ENCODE measurements at regions not wholly inside any gene's neighbourhood (a gene's known extent, or its start where the extent isn't known, plus 50 kb on each side); places are given as distances from the start of the nearest gene placed in this dataset.

DNA sequence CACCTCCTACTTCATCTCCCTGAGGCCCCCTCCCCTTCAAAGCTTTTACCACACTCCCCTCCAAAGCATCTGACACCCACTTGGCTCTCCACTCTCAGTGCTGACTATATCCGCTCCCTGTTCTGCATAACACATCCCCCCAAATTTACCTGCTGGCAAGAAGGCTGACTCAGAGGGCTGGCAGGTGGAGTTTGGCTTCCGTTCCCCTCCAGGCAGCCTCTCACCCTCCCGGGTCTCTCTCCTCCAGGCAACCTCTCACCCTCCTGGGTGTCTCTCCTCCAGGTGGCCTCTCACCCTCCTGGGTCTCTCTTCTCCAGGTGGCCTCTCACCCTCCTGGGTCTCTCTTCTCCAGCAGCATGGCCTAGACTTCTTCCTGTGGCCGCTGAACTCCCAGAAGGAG lies 562.1 kb downstream of the NPHP4 start:
- Histone ChIP-seq H3K27ac (ENCODE audit: low read depth, low read length) (no peak overlapping the region), H3K9me3 (ENCODE audit: control insufficient read depth in 1 of 2, insufficient read depth in 1 of 2, low read depth in 1 of 2, low read length in 2 of 2) (no peaks in the 10 kb centered on the region), H3K36me3 (ENCODE audit: control insufficient read depth in 1 of 2, insufficient read depth in 2 of 2, low read length in 2 of 2) (no peaks in the 10 kb centered on the region), H3K79me2 (ENCODE audit: insufficient read depth, low read length) (no peaks in the 10 kb centered on the region), H3K4me3 (replicated peaks in 1 of 2; ENCODE audit: low read depth in 1 of 2, low read length in 2 of 2) (no peak overlapping the region), H4K20me1 (ENCODE audit: insufficient read depth) (no peaks in the 10 kb centered on the region), H3K27me3 (ENCODE audit: insufficient read depth, low read length) (peaks cover 32% of the 10 kb centered on the region), H3K4me1 (ENCODE audit: control insufficient read depth in 1 of 2, insufficient read depth in 2 of 2, low read length in 2 of 2) (peaks cover 0 to 2% of the 10 kb centered on the region in 2 experiments; a peak in 1 of 4 replicates), H3K9me2 (ENCODE audit: insufficient read depth) (no peaks in the 10 kb centered on the region), H2AFZ (ENCODE audit: low read depth, low read length, poor library complexity, severe bottlenecking) (no peak overlapping the region), H3K9ac (ENCODE audit: low read length) (no peak overlapping the region), H3K4me2 (ENCODE audit: low read length) (no peak overlapping the region)
- DNase-seq (ENCODE audit: low read depth, low spot score) (no peak), ATAC-seq (no peak)
- intact Hi-C loops (cut with micrococcal nuclease), result no loop called here
- ChIA-PET RAD21 (ENCODE audit: low non-redundant PET in 1 of 2, low total read pairs in 2 of 2, uncharacterized antibody in 2 of 2, unreplicated experiment in 2 of 2) (no interaction called here), POLR2A (no interaction called here), CTCF (no interaction called here)
- TF ChIP-seq CBX3 (IDR thresholded peaks at IDR 0.05; ENCODE audit: low read depth) (no peak), EZH2 (IDR thresholded peaks at IDR 0.05) (no peak), ELF1 (IDR thresholded peaks at IDR 0.05; ENCODE audit: borderline replicate concordance, low read depth) (no peak), POLR2AphosphoS5 (IDR thresholded peaks at IDR 0.05; ENCODE audit: low read depth, low read length) (no peak)
- TF ChIP-seq, protein P1, sequence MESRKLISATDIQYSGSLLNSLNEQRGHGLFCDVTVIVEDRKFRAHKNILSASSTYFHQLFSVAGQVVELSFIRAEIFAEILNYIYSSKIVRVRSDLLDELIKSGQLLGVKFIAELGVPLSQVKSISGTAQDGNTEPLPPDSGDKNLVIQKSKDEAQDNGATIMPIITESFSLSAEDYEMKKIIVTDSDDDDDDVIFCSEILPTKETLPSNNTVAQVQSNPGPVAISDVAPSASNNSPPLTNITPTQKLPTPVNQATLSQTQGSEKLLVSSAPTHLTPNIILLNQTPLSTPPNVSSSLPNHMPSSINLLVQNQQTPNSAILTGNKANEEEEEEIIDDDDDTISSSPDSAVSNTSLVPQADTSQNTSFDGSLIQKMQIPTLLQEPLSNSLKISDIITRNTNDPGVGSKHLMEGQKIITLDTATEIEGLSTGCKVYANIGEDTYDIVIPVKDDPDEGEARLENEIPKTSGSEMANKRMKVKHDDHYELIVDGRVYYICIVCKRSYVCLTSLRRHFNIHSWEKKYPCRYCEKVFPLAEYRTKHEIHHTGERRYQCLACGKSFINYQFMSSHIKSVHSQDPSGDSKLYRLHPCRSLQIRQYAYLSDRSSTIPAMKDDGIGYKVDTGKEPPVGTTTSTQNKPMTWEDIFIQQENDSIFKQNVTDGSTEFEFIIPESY (IDR thresholded peaks at IDR 0.05; ENCODE audit: extremely low read depth, insufficient replicate concordance, low read length), result no peak
- no TSS peak for BruUV-seq (replicated peaks)

DNA sequence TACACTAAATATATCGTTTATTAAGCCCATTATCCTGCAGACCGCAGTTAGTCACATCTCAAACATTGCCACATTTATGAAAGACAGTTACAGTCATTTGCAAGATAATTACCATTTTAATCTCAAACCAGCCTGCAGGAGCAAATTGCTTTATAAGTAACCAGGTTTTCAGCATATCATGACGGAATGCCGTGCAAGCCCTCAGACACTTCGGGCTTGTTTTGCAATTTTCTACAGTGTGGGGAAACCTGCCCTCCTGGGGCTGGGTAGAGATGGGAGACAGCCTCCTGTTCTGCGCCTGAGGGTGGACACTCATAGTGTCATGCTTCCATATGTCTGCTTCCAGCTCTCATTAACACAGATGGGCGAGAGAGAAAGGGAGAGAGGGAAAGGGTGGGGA lies 563.9 kb downstream of the NPHP4 start:
- no TSS peak for BruUV-seq (replicated peaks)
- ChIA-PET RAD21 (ENCODE audit: low non-redundant PET in 1 of 2, low total read pairs in 2 of 2, uncharacterized antibody in 2 of 2, unreplicated experiment in 2 of 2) (no interaction called here), CTCF (no interaction called here)
- TF ChIP-seq SIN3A (IDR thresholded peaks at IDR 0.05; ENCODE audit: low read depth), result no peak
- no peak for TF ChIP-seq JUND (IDR thresholded peaks at IDR 0.05)
- no peak for TF ChIP-seq POLR2A (IDR thresholded peaks at IDR 0.05; ENCODE audit: borderline replicate concordance, extremely low read depth, insufficient read depth, insufficient read length)
- no peak for TF ChIP-seq SRF (IDR thresholded peaks at IDR 0.05; ENCODE audit: low read depth)
- no peak for TF ChIP-seq REST (IDR thresholded peaks at IDR 0.05; ENCODE audit: low read depth)
- no peak for TF ChIP-seq EZH2 (IDR thresholded peaks at IDR 0.05)
- TF ChIP-seq, protein P2, sequence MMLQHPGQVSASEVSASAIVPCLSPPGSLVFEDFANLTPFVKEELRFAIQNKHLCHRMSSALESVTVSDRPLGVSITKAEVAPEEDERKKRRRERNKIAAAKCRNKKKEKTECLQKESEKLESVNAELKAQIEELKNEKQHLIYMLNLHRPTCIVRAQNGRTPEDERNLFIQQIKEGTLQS (IDR thresholded peaks at IDR 0.05), result no peak
- no peak for TF ChIP-seq ZNF274 (IDR thresholded peaks at IDR 0.05; ENCODE audit: low read depth, low read length)
- TF ChIP-seq CTCF (IDR thresholded peaks at IDR 0.05 in 2 of 3, conservative IDR thresholded peaks at IDR 0.05 in 1 of 3; ENCODE audit: borderline replicate concordance in 1 of 3, insufficient read depth in 1 of 3, low read depth in 2 of 3, low read length in 2 of 3), result no peak
- no peak for TF ChIP-seq EGR1 (IDR thresholded peaks at IDR 0.05; ENCODE audit: low read depth)
- TF ChIP-seq CBX3 (IDR thresholded peaks at IDR 0.05; ENCODE audit: low read depth), result no peak
- no peak for TF ChIP-seq ELF1 (IDR thresholded peaks at IDR 0.05; ENCODE audit: borderline replicate concordance, low read depth)

More for the DNA sequence above, 563.9 kb downstream of the NPHP4 start:
- Histone ChIP-seq H3K4me1 (ENCODE audit: control insufficient read depth in 1 of 2, insufficient read depth in 2 of 2, low read length in 2 of 2) (peaks cover 0 to 10% of the 10 kb centered on the region in 2 experiments; a peak in 1 of 4 replicates), H3K9me3 (ENCODE audit: control insufficient read depth in 1 of 2, insufficient read depth in 1 of 2, low read depth in 1 of 2, low read length in 2 of 2) (no peaks in the 10 kb centered on the region), H3K79me2 (ENCODE audit: insufficient read depth, low read length) (no peaks in the 10 kb centered on the region), H3K4me3 (replicated peaks in 1 of 2; ENCODE audit: low read depth in 1 of 2, low read length in 2 of 2) (no peak overlapping the region), H3K27me3 (ENCODE audit: insufficient read depth, low read length) (peaks cover 22% of the 10 kb centered on the region; the same call in 1 of the 2 replicates), H3K4me2 (ENCODE audit: low read length) (no peak overlapping the region), H4K20me1 (ENCODE audit: insufficient read depth) (no peaks in the 10 kb centered on the region), H3K27ac (ENCODE audit: low read depth, low read length) (no peak overlapping the region), H3K9me2 (ENCODE audit: insufficient read depth) (no peaks in the 10 kb centered on the region), H2AFZ (ENCODE audit: low read depth, low read length, poor library complexity, severe bottlenecking) (no peak overlapping the region), H3K9ac (ENCODE audit: low read length) (no peak overlapping the region), H3K36me3 (ENCODE audit: control insufficient read depth in 1 of 2, insufficient read depth in 2 of 2, low read length in 2 of 2) (no peaks in the 10 kb centered on the region)
- DNase-seq (ENCODE audit: low read depth, low spot score) (no peak), ATAC-seq (no peak)
- POLR2A ChIA-PET, result no interaction called here
- intact Hi-C loops (cut with micrococcal nuclease), result no loop called here

Measured in HCT116 (cell line).